WTC11 (cell line): ENCODE measurements at regions not wholly inside any gene's neighbourhood (a gene's known extent, or its start where the extent isn't known, plus 50 kb on each side); places are given as distances from the start of the nearest gene placed in this dataset.

ENCODE experiments used
- CTCF ChIP-seq: fragments of 200-600 bp; IDR thresholded peaks from 2 replicates; pipeline ENCODE4 v1.8.0; 2022; ENCODE audit warnings: antibody characterized with exemption
- E2F4 ChIP-seq: sonication (generic); formaldehyde crosslinking; IDR thresholded peaks from 2 replicates; pipeline ENCODE4 v1.8.1; 2022; ENCODE audit warnings: low read depth, mild to moderate bottlenecking, moderate library complexity, missing genetic modification reagents, borderline replicate concordance
- ETV6 ChIP-seq: sonication (generic); formaldehyde crosslinking; IDR thresholded peaks from 2 replicates; pipeline ENCODE4 v1.8.1; 2022; ENCODE audit warnings: mild to moderate bottlenecking, missing genetic modification reagents
- MXD4 ChIP-seq: fragments of 250-450 bp; sonication (Bioruptor Pico); IDR thresholded peaks from 2 replicates; pipeline ENCODE4 v1.8.0; 2021; ENCODE audit warnings: mild to moderate bottlenecking, moderate library complexity, borderline replicate concordance
- NFE2L1 ChIP-seq: sonication (generic); formaldehyde crosslinking; IDR thresholded peaks from 2 replicates; pipeline ENCODE4 v1.8.1; 2023; ENCODE audit warnings: missing genetic modification reagents
- NR1H2 ChIP-seq: sonication (generic); formaldehyde crosslinking; IDR thresholded peaks from 2 replicates; pipeline ENCODE4 v1.9.0; 2021; ENCODE audit warnings: mild to moderate bottlenecking, moderate library complexity, missing genetic modification reagents
- OVOL2 ChIP-seq: fragments of 250-450 bp; sonication (Bioruptor Pico); IDR thresholded peaks from 2 replicates; pipeline ENCODE4 v1.9.0; 2021; ENCODE audit warnings: mild to moderate bottlenecking, borderline replicate concordance
- RELA ChIP-seq: sonication (generic); formaldehyde crosslinking; IDR thresholded peaks from 2 replicates; pipeline ENCODE4 v1.8.1; 2022; ENCODE audit warnings: missing genetic modification reagents, mild to moderate bottlenecking, borderline replicate concordance
- STAT6 ChIP-seq: sonication (generic); formaldehyde crosslinking; conservative IDR thresholded peaks from 2 replicates; pipeline ENCODE4 v1.8.1; 2023; ENCODE audit warnings: mild to moderate bottlenecking, low read depth, missing genetic modification reagents, moderate library complexity
- ZNF281 ChIP-seq: sonication (generic); formaldehyde crosslinking; IDR thresholded peaks from 2 replicates; pipeline ENCODE4 v1.8.0; 2023; ENCODE audit warnings: mild to moderate bottlenecking, missing genetic modification reagents
- TF ChIP-seq, protein P1 (sequence below): sonication (generic); formaldehyde crosslinking; IDR thresholded peaks from 2 replicates; pipeline ENCODE4 v1.8.1; 2023; ENCODE audit warnings: mild to moderate bottlenecking, missing genetic modification reagents, moderate library complexity
- TF ChIP-seq, protein P2 (sequence below): sonication (generic); formaldehyde crosslinking; IDR thresholded peaks from 2 replicates; pipeline ENCODE4 v1.8.0; 2022; ENCODE audit warnings: missing genetic modification reagents
- TF ChIP-seq, protein P3 (sequence below): sonication (generic); formaldehyde crosslinking; IDR thresholded peaks from 2 replicates; pipeline ENCODE4 v1.8.0; 2022; ENCODE audit warnings: mild to moderate bottlenecking, missing genetic modification reagents

- TF ChIP-seq CTCF (no peak), MXD4 (CRISPR knock-in tag) (no peak), OVOL2 (no peak), NR1H2 (CRISPR knock-in tag) (no peak), NFE2L1 (CRISPR knock-in tag) (no peak), ZNF281 (CRISPR knock-in tag) (no peak), RELA (no peak), STAT6 (no peak), ETV6 (CRISPR knock-in tag) (no peak), E2F4 (no peak)
- TF ChIP-seq, protein P1, sequence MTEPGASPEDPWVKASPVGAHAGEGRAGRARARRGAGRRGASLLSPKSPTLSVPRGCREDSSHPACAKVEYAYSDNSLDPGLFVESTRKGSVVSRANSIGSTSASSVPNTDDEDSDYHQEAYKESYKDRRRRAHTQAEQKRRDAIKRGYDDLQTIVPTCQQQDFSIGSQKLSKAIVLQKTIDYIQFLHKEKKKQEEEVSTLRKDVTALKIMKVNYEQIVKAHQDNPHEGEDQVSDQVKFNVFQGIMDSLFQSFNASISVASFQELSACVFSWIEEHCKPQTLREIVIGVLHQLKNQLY (CRISPR knock-in tag) = no peak
- TF ChIP-seq, protein P2, sequence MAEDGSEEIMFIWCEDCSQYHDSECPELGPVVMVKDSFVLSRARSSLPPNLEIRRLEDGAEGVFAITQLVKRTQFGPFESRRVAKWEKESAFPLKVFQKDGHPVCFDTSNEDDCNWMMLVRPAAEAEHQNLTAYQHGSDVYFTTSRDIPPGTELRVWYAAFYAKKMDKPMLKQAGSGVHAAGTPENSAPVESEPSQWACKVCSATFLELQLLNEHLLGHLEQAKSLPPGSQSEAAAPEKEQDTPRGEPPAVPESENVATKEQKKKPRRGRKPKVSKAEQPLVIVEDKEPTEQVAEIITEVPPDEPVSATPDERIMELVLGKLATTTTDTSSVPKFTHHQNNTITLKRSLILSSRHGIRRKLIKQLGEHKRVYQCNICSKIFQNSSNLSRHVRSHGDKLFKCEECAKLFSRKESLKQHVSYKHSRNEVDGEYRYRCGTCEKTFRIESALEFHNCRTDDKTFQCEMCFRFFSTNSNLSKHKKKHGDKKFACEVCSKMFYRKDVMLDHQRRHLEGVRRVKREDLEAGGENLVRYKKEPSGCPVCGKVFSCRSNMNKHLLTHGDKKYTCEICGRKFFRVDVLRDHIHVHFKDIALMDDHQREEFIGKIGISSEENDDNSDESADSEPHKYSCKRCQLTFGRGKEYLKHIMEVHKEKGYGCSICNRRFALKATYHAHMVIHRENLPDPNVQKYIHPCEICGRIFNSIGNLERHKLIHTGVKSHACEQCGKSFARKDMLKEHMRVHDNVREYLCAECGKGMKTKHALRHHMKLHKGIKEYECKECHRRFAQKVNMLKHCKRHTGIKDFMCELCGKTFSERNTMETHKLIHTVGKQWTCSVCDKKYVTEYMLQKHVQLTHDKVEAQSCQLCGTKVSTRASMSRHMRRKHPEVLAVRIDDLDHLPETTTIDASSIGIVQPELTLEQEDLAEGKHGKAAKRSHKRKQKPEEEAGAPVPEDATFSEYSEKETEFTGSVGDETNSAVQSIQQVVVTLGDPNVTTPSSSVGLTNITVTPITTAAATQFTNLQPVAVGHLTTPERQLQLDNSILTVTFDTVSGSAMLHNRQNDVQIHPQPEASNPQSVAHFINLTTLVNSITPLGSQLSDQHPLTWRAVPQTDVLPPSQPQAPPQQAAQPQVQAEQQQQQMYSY = no peak
- TF ChIP-seq, protein P3, sequence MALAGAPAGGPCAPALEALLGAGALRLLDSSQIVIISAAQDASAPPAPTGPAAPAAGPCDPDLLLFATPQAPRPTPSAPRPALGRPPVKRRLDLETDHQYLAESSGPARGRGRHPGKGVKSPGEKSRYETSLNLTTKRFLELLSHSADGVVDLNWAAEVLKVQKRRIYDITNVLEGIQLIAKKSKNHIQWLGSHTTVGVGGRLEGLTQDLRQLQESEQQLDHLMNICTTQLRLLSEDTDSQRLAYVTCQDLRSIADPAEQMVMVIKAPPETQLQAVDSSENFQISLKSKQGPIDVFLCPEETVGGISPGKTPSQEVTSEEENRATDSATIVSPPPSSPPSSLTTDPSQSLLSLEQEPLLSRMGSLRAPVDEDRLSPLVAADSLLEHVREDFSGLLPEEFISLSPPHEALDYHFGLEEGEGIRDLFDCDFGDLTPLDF (CRISPR knock-in tag) = no peak
Measured at GRCh38 chr6:164275773-164276172, 861.3 kb downstream of the QKI start.
